IMR-90 (cell line): ENCODE measurements at regions not wholly inside any gene's neighbourhood (a gene's known extent, or its start where the extent isn't known, plus 50 kb on each side); places are given as distances from the start of the nearest gene placed in this dataset.

Experiments used
- ATAC-seq: fragments of 200-7000 bp; cut with Tn5 transposase; 2 replicates; pipeline ENCODE4 v1.9.1; 2020; ENCODE audit warnings: low read depth, mild to moderate bottlenecking, moderate library complexity
- BruUV-seq: library from RNA; stranded (reverse); fragments of 400-500 nt; replicated peaks from 2 replicates; lab custom pipeline; 2021; lab: Mats Ljungman, UMichigan
- CTCF ChIA-PET: fragments of 300-600 bp; formaldehyde crosslinking; extraction: SDS; loops from one replicate; lab custom pipeline; 2021; ENCODE audit warnings: antibody characterized with exemption; lab: Yijun Ruan, JAX
- POLR2A ChIA-PET: fragments of 300-600 bp; sonication (Branson Sonifier 250); formaldehyde crosslinking; loops from one replicate; lab custom pipeline; 2022; ENCODE audit warnings: antibody characterized with exemption; ENCODE audit not compliant: unreplicated experiment; lab: Charles Lee
- DNase-seq: peaks from one replicate; pipeline ENCODE4 v3.0.0; 2013
- H2AFZ ChIP-seq: replicated peaks from 2 replicates; pipeline ENCODE3; 2013; ENCODE audit warnings: low read length, mild to moderate bottlenecking; ENCODE audit not compliant: poor library complexity
- H2AK5ac ChIP-seq: 2 replicates; pipeline ENCODE4 v1.6.1; 2013; ENCODE audit warnings: low read depth, low read length, inconsistent platforms
- H2AK9ac ChIP-seq: replicated peaks from 2 replicates; pipeline ENCODE3; 2013; ENCODE audit warnings: mild to moderate bottlenecking, low read depth, low read length, moderate library complexity; ENCODE audit not compliant: poor library complexity
- H2BK120ac ChIP-seq: 2 replicates; pipeline ENCODE4 v1.6.1; 2013; ENCODE audit warnings: low read depth, low read length, inconsistent platforms
- H2BK15ac ChIP-seq: 3 replicates; pipeline ENCODE4 v1.6.1; 2013; ENCODE audit warnings: low read depth, low read length, inconsistent platforms
- H2BK20ac ChIP-seq: 2 replicates; pipeline ENCODE4 v1.6.1; 2013; ENCODE audit warnings: low read depth, mild to moderate bottlenecking, inconsistent platforms, low read length, moderate library complexity
- H2BK5ac ChIP-seq: 2 replicates; pipeline ENCODE4 v1.6.1; 2013; ENCODE audit warnings: mild to moderate bottlenecking, low read depth, low read length, inconsistent platforms; ENCODE audit not compliant: poor library complexity, severe bottlenecking
- H3K14ac ChIP-seq: replicated peaks from 2 replicates; pipeline ENCODE4 v1.6.1; 2013; ENCODE audit warnings: low read depth, low read length, inconsistent platforms
- H3K18ac ChIP-seq: 2 replicates; pipeline ENCODE4 v1.6.1; 2013; ENCODE audit warnings: low read depth, low read length, control low read depth
- H3K23ac ChIP-seq: 2 replicates; pipeline ENCODE4 v1.6.1; 2013; ENCODE audit warnings: low read depth, low read length, inconsistent platforms
- H3K27ac ChIP-seq: 2 replicates; pipeline ENCODE4 v1.5.1; 2013; ENCODE audit warnings: mild to moderate bottlenecking, control low read depth, low read length; ENCODE audit not compliant: insufficient read depth
- H3K27me3 ChIP-seq: 2 replicates; pipeline ENCODE4 v1.6.1; 2013; ENCODE audit warnings: low read length; ENCODE audit not compliant: control insufficient read depth, insufficient read depth
- H3K36me3 ChIP-seq: 2 replicates; pipeline ENCODE4 v1.6.1; 2013; ENCODE audit warnings: low read length, mixed read lengths; ENCODE audit not compliant: control insufficient read depth, insufficient read depth
- H3K4ac ChIP-seq: 2 replicates; pipeline ENCODE4 v1.6.1; 2013; ENCODE audit warnings: low read depth, low read length, inconsistent platforms
- H3K4me1 ChIP-seq: 2 replicates; pipeline ENCODE4 v1.6.1; 2013; ENCODE audit warnings: low read length, mixed read lengths; ENCODE audit not compliant: control insufficient read depth, insufficient read depth
- H3K4me2 ChIP-seq: 2 replicates; pipeline ENCODE4 v1.6.1; 2013; ENCODE audit warnings: low read depth, mild to moderate bottlenecking, control low read depth, low read length, moderate library complexity
- H3K4me3 ChIP-seq: 2 replicates; pipeline ENCODE4 v1.5.1; 2013; ENCODE audit warnings: low read depth, mild to moderate bottlenecking, control low read depth, low read length, moderate library complexity; ENCODE audit not compliant: insufficient read depth
- H3K56ac ChIP-seq: 2 replicates; pipeline ENCODE4 v1.6.1; 2013; ENCODE audit warnings: low read length, inconsistent platforms; ENCODE audit not compliant: insufficient read depth; ENCODE audit errors: extremely low read depth
- H3K79me1 ChIP-seq, 2 experiments: 2 replicates each; pipeline ENCODE4 v1.6.1; 2013; ENCODE audit warnings: low read length in 2 of 2, inconsistent platforms in 1 of 2, low read depth in 1 of 2
- H3K9ac ChIP-seq: 2 replicates; pipeline ENCODE4 v1.6.1; 2013; ENCODE audit warnings: low read depth, low read length, control low read depth
- H3K9me1 ChIP-seq: 2 replicates; pipeline ENCODE4 v1.6.1; 2013; ENCODE audit warnings: low read length, inconsistent platforms; ENCODE audit not compliant: insufficient read depth
- H3K9me3 ChIP-seq: 2 replicates; pipeline ENCODE4 v1.6.1; 2013; ENCODE audit warnings: low read length; ENCODE audit not compliant: control insufficient read depth, insufficient read depth
- H4K20me1 ChIP-seq: 2 replicates; pipeline ENCODE4 v1.6.1; 2013; ENCODE audit warnings: low read length, inconsistent platforms; ENCODE audit not compliant: insufficient read depth
- H4K5ac ChIP-seq: 2 replicates; pipeline ENCODE4 v1.6.1; 2013; ENCODE audit warnings: mild to moderate bottlenecking, low read depth, low read length, control low read depth
- H4K8ac ChIP-seq, 2 experiments: 2 replicates each; pipeline ENCODE4 v1.6.1; 2013; ENCODE audit warnings: low read depth in 2 of 2, low read length in 2 of 2, control low read depth in 1 of 2, inconsistent platforms in 1 of 2
- H4K91ac ChIP-seq: 2 replicates; pipeline ENCODE4 v1.6.1; 2013; ENCODE audit warnings: low read depth, low read length, inconsistent platforms; ENCODE audit not compliant: insufficient read depth
- BHLHE40 ChIP-seq: fragments of 150-350 bp; IDR thresholded peaks from 2 replicates; pipeline ENCODE4 v1.6.1; 2016; ENCODE audit warnings: mild to moderate bottlenecking, low read depth, low read length
- CEBPB ChIP-seq: IDR thresholded peaks from 2 replicates; pipeline ENCODE4 v1.6.1; 2012; ENCODE audit warnings: low read depth, low read length, improper control_type of control experiment
- CHD1 ChIP-seq: IDR thresholded peaks from 2 replicates; pipeline ENCODE4 v1.6.1; 2012; ENCODE audit warnings: low read depth, low read length, improper control_type of control experiment
- CTCF ChIP-seq: conservative IDR thresholded peaks from 2 replicates; pipeline ENCODE4 v1.5.1; 2012; ENCODE audit warnings: mild to moderate bottlenecking, low read depth, low read length, improper control_type of control experiment
- FOS ChIP-seq: fragments of 150-350 bp; IDR thresholded peaks from 2 replicates; pipeline ENCODE4 v1.6.1; 2016; ENCODE audit warnings: low read depth, low read length
- MAFK ChIP-seq: IDR thresholded peaks from 2 replicates; pipeline ENCODE4 v1.6.1; 2012; ENCODE audit warnings: low read depth, low read length, improper control_type of control experiment
- MAZ ChIP-seq: IDR thresholded peaks from 2 replicates; pipeline ENCODE4 v1.6.1; 2012; ENCODE audit warnings: low read depth, mild to moderate bottlenecking, low read length, improper control_type of control experiment, moderate library complexity, borderline replicate concordance
- MXI1 ChIP-seq: IDR thresholded peaks from 2 replicates; pipeline ENCODE4 v1.6.1; 2012; ENCODE audit warnings: low read depth, mild to moderate bottlenecking, low read length, moderate library complexity, borderline replicate concordance
- NFE2L2 ChIP-seq: fragments of 150-350 bp; IDR thresholded peaks from 2 replicates; pipeline ENCODE4 v1.6.1; 2016; ENCODE audit warnings: low read depth, mild to moderate bottlenecking, low read length
- POLR2A ChIP-seq: IDR thresholded peaks from 2 replicates; pipeline ENCODE4 v1.6.1; 2012; ENCODE audit warnings: mild to moderate bottlenecking, low read depth, low read length
- RAD21 ChIP-seq: IDR thresholded peaks from 2 replicates; pipeline ENCODE4 v1.6.1; 2012; ENCODE audit warnings: low read length, improper control_type of control experiment
- RCOR1 ChIP-seq: IDR thresholded peaks from 2 replicates; pipeline ENCODE4 v1.6.1; 2012; ENCODE audit warnings: mild to moderate bottlenecking, low read length, improper control_type of control experiment; ENCODE audit not compliant: insufficient replicate concordance
- RFX5 ChIP-seq: IDR thresholded peaks from 2 replicates; pipeline ENCODE4 v1.8.0; 2012; ENCODE audit warnings: low read depth, mild to moderate bottlenecking, low read length, moderate library complexity
- SMC3 ChIP-seq: fragments of 150-350 bp; IDR thresholded peaks from 2 replicates; pipeline ENCODE4 v1.6.1; 2016; ENCODE audit warnings: low read depth, mild to moderate bottlenecking, antibody characterized with exemption, low read length, moderate library complexity
- WGBS, 2 experiments: methylation state at CpG; one replicate each; pipeline versions ENCODE4 v1.1.5 to v1.1.7; 2013; ENCODE audit warnings: missing lambda C conversion rate in 2 of 2; ENCODE audit not compliant: insufficient read length in 1 of 2; ENCODE audit errors: extremely low coverage in 2 of 2; 5-methylcytosine and 5-hydroxymethylcytosine counted together
- dilution Hi-C: fragments of 300-500 bp; cut with HindIII; formaldehyde crosslinking; loops from one replicate; pipeline ENCODE4 v1.14.3; 2018; ENCODE audit warnings: low sequenced_read_pairs; ENCODE audit not compliant: unreplicated experiment
- in situ Hi-C: fragments of 300-500 bp; cut with MboI; formaldehyde crosslinking; loops from 3 replicates; pipeline ENCODE4 v1.14.3; 2019; ENCODE audit warnings: low sequenced_read_pairs, inconsistent platforms, mixed read lengths
- intact Hi-C: fragments of 100-400 bp; cut with micrococcal nuclease; formaldehyde crosslinking; loops from 2 replicates; pipeline ENCODE4 v1.10.0; 2022
- TF ChIP-seq, protein P1 (sequence below): fragments of 150-350 bp; IDR thresholded peaks from 2 replicates; pipeline ENCODE4 v1.6.1; 2017; ENCODE audit warnings: mild to moderate bottlenecking, antibody characterized with exemption, low read length, low read depth
- TF ChIP-seq, protein P2 (sequence below): fragments of 150-350 bp; IDR thresholded peaks from 2 replicates; pipeline ENCODE4 v1.6.1; 2016; ENCODE audit warnings: low read depth, mild to moderate bottlenecking, low read length, moderate library complexity, borderline replicate concordance

- Histone ChIP-seq H3K36me3 (no peaks in the 10 kb centered on the region), H4K91ac (no peak overlapping the region), H2BK15ac (no peak overlapping the region), H2BK20ac (no peak overlapping the region), H4K5ac (no peak overlapping the region), H3K4me1 (no peaks in the 10 kb centered on the region), H3K9ac (no peak overlapping the region), H3K4ac (no peak overlapping the region), H2AK9ac (no peak overlapping the region), H3K27ac (no peak overlapping the region), H2AFZ (no peak overlapping the region), H3K4me3 (no peak overlapping the region), H3K79me1 (no peaks in the 10 kb centered on the region), H3K9me1 (no peaks in the 10 kb centered on the region), H3K9me3 (no peaks in the 10 kb centered on the region), H3K4me2 (no peak overlapping the region), H4K8ac (no peak overlapping the region), H3K27me3 (no peaks in the 10 kb centered on the region), H3K56ac (no peak overlapping the region), H2BK5ac (no peak overlapping the region), H2AK5ac (no peak overlapping the region), H2BK120ac (no peak overlapping the region), H3K18ac (no peak overlapping the region), H3K23ac (no peak overlapping the region), H3K14ac (no peak overlapping the region), H4K20me1 (no peaks in the 10 kb centered on the region)
- TF ChIP-seq FOS (no peak), SMC3 (no peak), CTCF (no peak), POLR2A (no peak), RCOR1 (no peak), MXI1 (no peak), BHLHE40 (no peak), CEBPB (no peak), RFX5 (no peak), MAZ (no peak), RAD21 (no peak), CHD1 (no peak), NFE2L2 (no peak), MAFK (no peak)
- TF ChIP-seq, protein P1, sequence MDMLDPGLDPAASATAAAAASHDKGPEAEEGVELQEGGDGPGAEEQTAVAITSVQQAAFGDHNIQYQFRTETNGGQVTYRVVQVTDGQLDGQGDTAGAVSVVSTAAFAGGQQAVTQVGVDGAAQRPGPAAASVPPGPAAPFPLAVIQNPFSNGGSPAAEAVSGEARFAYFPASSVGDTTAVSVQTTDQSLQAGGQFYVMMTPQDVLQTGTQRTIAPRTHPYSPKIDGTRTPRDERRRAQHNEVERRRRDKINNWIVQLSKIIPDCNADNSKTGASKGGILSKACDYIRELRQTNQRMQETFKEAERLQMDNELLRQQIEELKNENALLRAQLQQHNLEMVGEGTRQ = no peak
- TF ChIP-seq, protein P2, sequence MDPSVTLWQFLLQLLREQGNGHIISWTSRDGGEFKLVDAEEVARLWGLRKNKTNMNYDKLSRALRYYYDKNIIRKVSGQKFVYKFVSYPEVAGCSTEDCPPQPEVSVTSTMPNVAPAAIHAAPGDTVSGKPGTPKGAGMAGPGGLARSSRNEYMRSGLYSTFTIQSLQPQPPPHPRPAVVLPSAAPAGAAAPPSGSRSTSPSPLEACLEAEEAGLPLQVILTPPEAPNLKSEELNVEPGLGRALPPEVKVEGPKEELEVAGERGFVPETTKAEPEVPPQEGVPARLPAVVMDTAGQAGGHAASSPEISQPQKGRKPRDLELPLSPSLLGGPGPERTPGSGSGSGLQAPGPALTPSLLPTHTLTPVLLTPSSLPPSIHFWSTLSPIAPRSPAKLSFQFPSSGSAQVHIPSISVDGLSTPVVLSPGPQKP = no peak
- intact Hi-C loops (no loop called here), dilution Hi-C loops (no loop called here), in situ Hi-C loops (no loop called here)
- POLR2A ChIA-PET = no interaction called here
- ATAC-seq (no peak), DNase-seq (no peak)
- CTCF ChIA-PET = no interaction called here
- BruUV-seq = no TSS peak
- WGBS, 2 experiments = 80% methylated on average over 2 of the region's 7 CpGs; no CpG with 5 or more reads in 1 of the 2 experiments
These were observed 198.1 kb upstream of the NPY2R start for GRCh38 chr4:155010376-155010775.
